Natural killer cell (primary cell): ENCODE measurements at regions not wholly inside any gene's neighbourhood (a gene's known extent, or its start where the extent isn't known, plus 50 kb on each side); places are given as distances from the start of the nearest gene placed in this dataset.

Experiments used
- ATAC-seq, 3 donors: fragments of 150-1000 bp in 2 of 3; fragments of 200-7000 bp in 1 of 3; cut with Tn5 transposase; 1 replicate in 1 of 3; 2 replicates in 2 of 3; pipeline ENCODE4 v1.10.0; 2021; ENCODE audit warnings: mild to moderate bottlenecking in 2 of 3, moderate library complexity in 2 of 3
- DNase-seq, 2 donors: peaks; one replicate each; pipeline versions ENCODE4 v3.0.0 to v3.0.0-alpha.2; 2013 to 2021; ENCODE audit warnings: mixed read lengths in 1 of 2
- H3K27ac ChIP-seq: one replicate; pipeline ENCODE4 v1.5.1; 2013; ENCODE audit warnings: mild to moderate bottlenecking, low read length
- H3K27me3 ChIP-seq: one replicate; pipeline ENCODE4 v1.6.1; 2013; ENCODE audit warnings: low read length; ENCODE audit not compliant: control insufficient read depth, insufficient read depth
- H3K36me3 ChIP-seq: one replicate; pipeline ENCODE4 v1.6.1; 2013; ENCODE audit warnings: low read length; ENCODE audit not compliant: control insufficient read depth, insufficient read depth
- H3K4me1 ChIP-seq: one replicate; pipeline ENCODE4 v1.6.1; 2013; ENCODE audit warnings: low read length; ENCODE audit not compliant: control insufficient read depth, insufficient read depth
- H3K4me3 ChIP-seq: one replicate; pipeline ENCODE4 v1.5.1; 2013; ENCODE audit warnings: low read length
- H3K9me3 ChIP-seq: one replicate; pipeline ENCODE4 v1.6.1; 2013; ENCODE audit warnings: low read length; ENCODE audit not compliant: control insufficient read depth, insufficient read depth
- H3K27ac Mint-ChIP-seq, 2 donors: one replicate each; pipeline ENCODE4 v1.8.0; 2022; ENCODE audit warnings: mild to moderate bottlenecking in 2 of 2, mixed read lengths in 2 of 2, moderate library complexity in 1 of 2
- H3K27me3 Mint-ChIP-seq, 2 donors: one replicate each; pipeline ENCODE4 v1.8.0; 2022; ENCODE audit warnings: low read depth in 2 of 2, mixed read lengths in 2 of 2
- H3K36me3 Mint-ChIP-seq: one replicate; pipeline ENCODE4 v1.8.0; 2022; ENCODE audit warnings: mixed read lengths
- H3K4me1 Mint-ChIP-seq, 2 donors: one replicate each; pipeline ENCODE4 v1.8.0; 2022; ENCODE audit warnings: mixed read lengths in 2 of 2
- H3K4me3 Mint-ChIP-seq: one replicate; pipeline ENCODE4 v1.8.0; 2022; ENCODE audit warnings: mild to moderate bottlenecking, moderate library complexity, mixed read lengths
- H3K9me3 Mint-ChIP-seq, 2 donors: one replicate each; pipeline ENCODE4 v1.8.0; 2022; ENCODE audit warnings: mixed read lengths in 2 of 2
- WGBS: methylation state at CpG from one replicate; pipeline ENCODE4 v1.1.7; 2013; ENCODE audit warnings: missing lambda C conversion rate; ENCODE audit not compliant: insufficient coverage; 5-methylcytosine and 5-hydroxymethylcytosine counted together
- intact Hi-C: fragments of 100-400 bp; cut with micrococcal nuclease; formaldehyde crosslinking; loops from one replicate; pipeline ENCODE4 v1.14.2; 2022
- TF ChIP-seq, protein P1 (sequence below): fragments of 200-600 bp; IDR thresholded peaks from one replicate; pipeline ENCODE4 v1.8.0; 2022; ENCODE audit warnings: antibody characterized with exemption

DNA sequence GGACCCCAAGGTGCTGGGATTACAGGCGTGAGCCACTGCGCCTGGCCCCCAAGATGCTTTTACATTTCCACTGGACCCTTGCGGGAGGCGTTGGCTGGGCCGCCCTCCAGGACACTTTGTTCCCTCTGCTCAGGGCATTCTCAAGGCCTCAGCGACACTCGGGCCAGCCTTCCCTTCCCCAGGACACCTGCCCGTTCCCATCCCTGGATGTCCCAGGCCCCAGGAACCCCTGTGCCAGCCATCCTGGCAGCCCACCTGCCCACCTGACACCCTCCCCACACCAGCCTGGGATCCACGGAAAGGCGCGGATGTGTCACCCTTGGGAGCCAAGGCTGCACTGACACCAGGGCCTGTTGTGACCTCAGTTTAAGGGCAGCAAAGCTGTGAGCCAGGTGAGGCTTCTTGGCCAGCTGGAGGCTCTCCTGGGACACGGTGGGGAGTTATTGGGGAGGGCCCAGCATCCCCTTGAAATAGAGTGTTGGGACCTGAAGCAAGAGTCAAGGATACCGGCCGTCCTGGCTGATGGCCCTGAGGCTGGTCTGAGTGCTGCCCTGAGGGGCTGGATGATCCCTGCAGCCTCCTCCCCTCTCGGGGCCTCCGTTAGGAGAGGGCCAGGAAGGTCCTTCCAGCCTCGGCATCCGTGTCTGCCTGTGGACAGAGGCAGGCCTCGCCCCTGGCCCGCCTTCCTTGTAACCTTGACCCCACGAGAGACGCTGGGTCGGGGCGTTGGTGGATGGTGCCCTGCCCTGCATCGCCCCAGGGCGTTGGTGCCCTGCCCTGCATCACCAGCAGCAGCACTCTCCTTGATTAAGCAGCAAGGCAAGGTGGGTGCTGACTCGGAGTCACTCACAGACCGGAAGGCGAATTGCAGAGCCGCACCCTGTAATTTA, 84.2 kb upstream of the BHLHE23 start:
- Histone ChIP-seq H3K4me3 (no peak overlapping the region), H3K27ac (no peak overlapping the region), H3K36me3 (no peaks in the 10 kb centered on the region), H3K27me3 (no peaks in the 10 kb centered on the region), H3K4me1 (no peaks in the 10 kb centered on the region), H3K9me3 (no peaks in the 10 kb centered on the region)
- DNase-seq (no peak), ATAC-seq (no peak)
- no peak overlapping the region for H3K4me3 Mint-ChIP-seq
- H3K27ac Mint-ChIP-seq, result no peak overlapping the region
- intact Hi-C loops, result no loop called here
- H3K9me3 Mint-ChIP-seq, result no peaks in the 10 kb centered on the region
- H3K36me3 Mint-ChIP-seq, result no peaks in the 10 kb centered on the region
- WGBS, result 86% methylated on average over 30 of the region's 30 CpGs
- TF ChIP-seq, protein P1, sequence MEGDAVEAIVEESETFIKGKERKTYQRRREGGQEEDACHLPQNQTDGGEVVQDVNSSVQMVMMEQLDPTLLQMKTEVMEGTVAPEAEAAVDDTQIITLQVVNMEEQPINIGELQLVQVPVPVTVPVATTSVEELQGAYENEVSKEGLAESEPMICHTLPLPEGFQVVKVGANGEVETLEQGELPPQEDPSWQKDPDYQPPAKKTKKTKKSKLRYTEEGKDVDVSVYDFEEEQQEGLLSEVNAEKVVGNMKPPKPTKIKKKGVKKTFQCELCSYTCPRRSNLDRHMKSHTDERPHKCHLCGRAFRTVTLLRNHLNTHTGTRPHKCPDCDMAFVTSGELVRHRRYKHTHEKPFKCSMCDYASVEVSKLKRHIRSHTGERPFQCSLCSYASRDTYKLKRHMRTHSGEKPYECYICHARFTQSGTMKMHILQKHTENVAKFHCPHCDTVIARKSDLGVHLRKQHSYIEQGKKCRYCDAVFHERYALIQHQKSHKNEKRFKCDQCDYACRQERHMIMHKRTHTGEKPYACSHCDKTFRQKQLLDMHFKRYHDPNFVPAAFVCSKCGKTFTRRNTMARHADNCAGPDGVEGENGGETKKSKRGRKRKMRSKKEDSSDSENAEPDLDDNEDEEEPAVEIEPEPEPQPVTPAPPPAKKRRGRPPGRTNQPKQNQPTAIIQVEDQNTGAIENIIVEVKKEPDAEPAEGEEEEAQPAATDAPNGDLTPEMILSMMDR, result no peak
- no peaks in the 10 kb centered on the region for H3K4me1 Mint-ChIP-seq
- peaks cover 0 to 9% of the 10 kb centered on the region in 2 donors for H3K27me3 Mint-ChIP-seq

DNA sequence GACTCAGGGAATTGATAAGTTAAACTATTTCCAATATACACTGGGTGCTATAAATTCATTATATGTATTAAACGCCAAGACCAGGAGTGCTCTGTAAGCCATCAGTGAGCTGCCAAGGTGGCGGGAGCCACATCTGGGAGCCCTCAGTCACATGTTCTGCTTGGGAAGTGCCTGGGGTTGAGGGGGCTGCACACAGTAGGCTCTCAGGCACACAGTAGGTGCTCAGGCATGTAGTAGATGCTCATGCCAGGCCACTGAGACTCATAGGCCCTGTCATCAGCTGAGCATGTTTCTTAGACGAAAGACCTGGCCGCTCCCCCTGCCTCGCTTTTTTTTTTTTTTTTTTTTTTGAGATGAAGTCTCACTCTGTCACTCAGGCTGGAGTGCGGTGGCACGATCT, 83.3 kb upstream of the BHLHE23 start:
- Histone ChIP-seq H3K27ac (no peak overlapping the region), H3K4me1 (no peaks in the 10 kb centered on the region), H3K27me3 (no peaks in the 10 kb centered on the region), H3K9me3 (no peaks in the 10 kb centered on the region), H3K4me3 (no peak overlapping the region), H3K36me3 (no peaks in the 10 kb centered on the region)
- peaks cover 0 to 14% of the 10 kb centered on the region in 2 donors for H3K27me3 Mint-ChIP-seq
- DNase-seq, result no peak
- TF ChIP-seq, protein P1, result no peak
- intact Hi-C loops, result no loop called here
- H3K4me3 Mint-ChIP-seq, result no peak overlapping the region
- 89% methylated on average over 7 of the region's 7 CpGs for WGBS
- no peak overlapping the region for H3K27ac Mint-ChIP-seq
- no peaks in the 10 kb centered on the region for H3K4me1 Mint-ChIP-seq
- H3K9me3 Mint-ChIP-seq, result no peaks in the 10 kb centered on the region
- no peaks in the 10 kb centered on the region for H3K36me3 Mint-ChIP-seq
- no peak for ATAC-seq

DNA sequence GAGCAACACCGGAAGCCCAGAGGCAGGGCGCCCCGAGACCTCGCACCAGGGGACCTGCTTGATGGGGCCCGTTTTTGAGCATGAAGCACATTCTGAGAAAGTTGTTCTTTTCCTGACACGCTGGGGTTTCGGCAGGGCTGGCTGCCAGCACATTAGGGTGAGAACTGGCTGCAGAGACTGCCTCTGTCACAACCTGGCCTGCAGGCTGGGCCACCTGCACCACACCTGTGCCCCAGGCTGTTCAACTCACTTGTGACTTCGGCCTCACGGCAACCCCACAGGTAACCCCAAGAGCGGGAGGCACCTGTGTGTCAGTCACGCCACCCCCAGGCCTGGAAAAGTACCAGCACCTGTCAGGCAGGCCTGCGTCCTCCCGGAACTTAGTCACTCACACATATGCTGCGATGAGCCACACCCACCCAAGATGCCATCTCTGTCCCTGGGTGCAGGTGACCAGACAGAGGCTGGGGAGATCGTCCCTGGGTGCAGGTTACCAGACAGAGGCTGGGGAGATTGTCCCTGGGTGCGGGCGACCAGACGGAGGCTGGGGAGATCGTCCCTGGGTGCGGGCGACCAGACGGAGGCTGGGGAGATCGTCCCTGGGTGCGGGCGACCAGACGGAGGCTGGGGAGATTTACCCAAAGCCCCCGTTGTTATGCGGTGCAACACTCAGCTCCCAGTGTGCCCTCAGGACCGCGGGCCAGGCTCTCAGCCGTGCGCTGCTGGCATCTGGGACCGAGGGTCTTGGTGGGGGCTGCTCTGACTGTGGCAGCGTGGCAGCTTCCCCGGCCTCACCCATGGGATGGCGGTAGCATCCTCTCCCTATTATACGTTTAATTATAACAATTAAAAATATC, 82.5 kb upstream of the BHLHE23 start:
- no peak for ATAC-seq
- WGBS, result 81% methylated on average over 37 of the region's 37 CpGs

More for the DNA sequence above, 82.5 kb upstream of the BHLHE23 start:
- DNase-seq, result no peak
- Mint-ChIP-seq H3K4me3 (no peak overlapping the region), H3K4me1 (no peaks in the 10 kb centered on the region), H3K27me3 (peaks cover 0 to 9% of the 10 kb centered on the region in 2 donors), H3K36me3 (no peaks in the 10 kb centered on the region), H3K9me3 (no peaks in the 10 kb centered on the region), H3K27ac (no peak overlapping the region)
- H3K9me3 ChIP-seq, result no peaks in the 10 kb centered on the region
- no peaks in the 10 kb centered on the region for H3K27me3 ChIP-seq
- intact Hi-C loops, result no loop called here
- no peaks in the 10 kb centered on the region for H3K36me3 ChIP-seq
- no peaks in the 10 kb centered on the region for H3K4me1 ChIP-seq
- H3K27ac ChIP-seq, result no peak overlapping the region
- H3K4me3 ChIP-seq, result no peak overlapping the region
- TF ChIP-seq, protein P1, result no peak
